ENCODE measurements at regions not wholly inside any gene's neighbourhood (a gene's known extent, or its start where the extent isn't known, plus 50 kb on each side); places are given as distances from the start of the nearest gene placed in this dataset.

DNA sequence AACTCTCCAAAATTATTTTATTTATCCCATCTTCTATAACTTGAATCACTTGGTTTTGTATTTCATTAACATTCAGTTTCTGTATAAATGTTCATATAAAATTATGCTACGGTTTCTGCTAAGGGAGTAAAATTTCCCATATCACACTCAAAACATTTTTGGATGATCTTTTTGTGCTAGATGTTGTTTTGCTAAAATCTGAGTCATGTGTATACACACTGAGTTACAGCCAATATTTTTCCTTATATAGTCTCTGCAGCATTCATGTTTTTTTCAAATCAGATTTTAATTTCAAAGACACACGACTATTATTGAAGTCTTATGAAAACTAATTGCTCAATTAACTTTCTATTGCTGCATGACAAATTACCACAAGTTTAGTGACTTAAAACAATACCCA, 54.3 kb upstream of the SLC2A12 start:
- no peak overlapping the region for H3K27ac ChIP-seq (ENCODE audit: low read depth, low read length)
- TF ChIP-seq CTCF (IDR thresholded peaks at IDR 0.05; ENCODE audit: insufficient read depth, low read length, poor library complexity, severe bottlenecking) = no peak
- TF ChIP-seq EZH2phosphoT487 (conservative IDR thresholded peaks at IDR 0.05; ENCODE audit: low read length) = no peak

DNA sequence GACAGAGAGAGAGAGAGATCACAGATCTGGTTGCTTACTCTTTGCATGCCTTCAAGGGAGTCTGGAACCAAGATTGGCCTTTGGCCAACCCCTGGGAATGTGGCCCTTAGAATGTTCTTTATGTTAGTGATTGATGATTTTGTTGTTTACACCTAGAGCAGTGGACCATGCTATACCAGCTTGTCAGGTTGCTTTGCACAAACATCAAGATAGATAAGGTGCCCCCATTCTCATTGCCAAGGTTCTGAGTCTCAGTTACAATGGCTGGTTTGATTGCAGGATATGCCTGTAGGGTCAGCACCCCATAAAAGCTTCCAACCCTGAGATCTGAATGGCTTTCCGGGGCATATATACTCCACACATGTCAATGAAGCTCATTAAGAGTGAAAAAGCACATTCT, 53.5 kb upstream of the SLC2A12 start:
- H3K4me2 ChIP-seq (ENCODE audit: low read depth, low read length, poor library complexity, severe bottlenecking) = no peak overlapping the region
- TF ChIP-seq CTCF (IDR thresholded peaks at IDR 0.05; ENCODE audit: insufficient read depth, low read length, poor library complexity, severe bottlenecking) = no peak
- no peak for TF ChIP-seq EZH2phosphoT487 (conservative IDR thresholded peaks at IDR 0.05; ENCODE audit: low read length)
- H3K4me3 ChIP-seq (ENCODE audit: insufficient read depth, low read length, poor library complexity, severe bottlenecking) = no peak overlapping the region
- H3K79me2 ChIP-seq (ENCODE audit: insufficient read depth, low read length) = no peaks in the 10 kb centered on the region
- H4K20me1 ChIP-seq (ENCODE audit: low read depth, low read length) = no peaks in the 10 kb centered on the region
- H3F3A ChIP-seq (ENCODE audit: insufficient read depth) = no peaks in the 10 kb centered on the region
- no peaks in the 10 kb centered on the region for H3K9me3 ChIP-seq (ENCODE audit: insufficient read depth, low read length)
- H2AFZ ChIP-seq (ENCODE audit: low read depth, low read length, severe bottlenecking) = no peak overlapping the region
- no peak overlapping the region for H3K27ac ChIP-seq (ENCODE audit: low read depth, low read length)
- H3K9ac ChIP-seq (ENCODE audit: low read length) = no peak overlapping the region
- no peaks in the 10 kb centered on the region for H3K27me3 ChIP-seq (ENCODE audit: low read length)
- no peaks in the 10 kb centered on the region for H3K9me2 ChIP-seq (replicated peaks; ENCODE audit: insufficient read depth, low read length)
- no peaks in the 10 kb centered on the region for H3K36me3 ChIP-seq (ENCODE audit: low read length)

More for the DNA sequence above, 54.3 kb upstream of the SLC2A12 start:
- H3K9ac ChIP-seq (ENCODE audit: low read length) = no peak overlapping the region
- H2AFZ ChIP-seq (ENCODE audit: low read depth, low read length, severe bottlenecking) = no peak overlapping the region
- H3K4me3 ChIP-seq (ENCODE audit: insufficient read depth, low read length, poor library complexity, severe bottlenecking) = no peak overlapping the region
- no peaks in the 10 kb centered on the region for H3K9me3 ChIP-seq (ENCODE audit: insufficient read depth, low read length)
- no peaks in the 10 kb centered on the region for H3K27me3 ChIP-seq (ENCODE audit: low read length)
- no peaks in the 10 kb centered on the region for H3K9me2 ChIP-seq (replicated peaks; ENCODE audit: insufficient read depth, low read length)
- no peaks in the 10 kb centered on the region for H3F3A ChIP-seq (ENCODE audit: insufficient read depth)
- H4K20me1 ChIP-seq (ENCODE audit: low read depth, low read length) = no peaks in the 10 kb centered on the region
- H3K79me2 ChIP-seq (ENCODE audit: insufficient read depth, low read length) = no peaks in the 10 kb centered on the region
- no peaks in the 10 kb centered on the region for H3K36me3 ChIP-seq (ENCODE audit: low read length)
- no peak overlapping the region for H3K4me2 ChIP-seq (ENCODE audit: low read depth, low read length, poor library complexity, severe bottlenecking)

DNA sequence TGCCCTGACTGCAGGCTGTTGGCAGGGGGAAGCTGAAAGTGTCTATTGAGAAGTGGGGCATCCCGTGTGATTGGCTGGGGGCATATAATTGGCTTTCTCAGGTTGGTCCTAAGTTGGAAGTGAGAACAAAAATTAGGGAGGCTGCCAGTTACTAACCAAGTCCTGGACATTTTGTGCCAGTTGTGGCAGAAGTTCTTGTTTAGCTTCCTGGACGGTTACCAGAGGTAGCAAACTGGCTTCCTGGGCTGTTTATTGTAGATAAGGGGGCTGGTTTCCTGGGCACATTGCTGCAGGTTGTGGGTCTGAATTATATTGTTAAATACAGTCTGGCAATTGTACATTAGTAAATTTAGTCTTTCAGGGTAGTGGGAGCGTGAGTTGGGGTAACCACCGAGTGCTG, 50.6 kb upstream of the SLC2A12 start:
- no peak overlapping the region for H3K27ac ChIP-seq (ENCODE audit: low read depth, low read length)
- H3K9me3 ChIP-seq (ENCODE audit: insufficient read depth, low read length) = no peaks in the 10 kb centered on the region
- no peaks in the 10 kb centered on the region for H3K36me3 ChIP-seq (ENCODE audit: low read length)
- H3K9me2 ChIP-seq (replicated peaks; ENCODE audit: insufficient read depth, low read length) = no peaks in the 10 kb centered on the region
- H3F3A ChIP-seq (ENCODE audit: insufficient read depth) = no peaks in the 10 kb centered on the region
- H3K79me2 ChIP-seq (ENCODE audit: insufficient read depth, low read length) = no peaks in the 10 kb centered on the region
- H2AFZ ChIP-seq (ENCODE audit: low read depth, low read length, severe bottlenecking) = no peak overlapping the region
- no peaks in the 10 kb centered on the region for H4K20me1 ChIP-seq (ENCODE audit: low read depth, low read length)
- TF ChIP-seq CTCF (IDR thresholded peaks at IDR 0.05; ENCODE audit: insufficient read depth, low read length, poor library complexity, severe bottlenecking) (no peak), EZH2phosphoT487 (conservative IDR thresholded peaks at IDR 0.05; ENCODE audit: low read length) (no peak)
- no peak overlapping the region for H3K4me3 ChIP-seq (ENCODE audit: insufficient read depth, low read length, poor library complexity, severe bottlenecking)
- H3K9ac ChIP-seq (ENCODE audit: low read length) = no peak overlapping the region
- H3K4me2 ChIP-seq (ENCODE audit: low read depth, low read length, poor library complexity, severe bottlenecking) = no peak overlapping the region
- H3K27me3 ChIP-seq (ENCODE audit: low read length) = no peaks in the 10 kb centered on the region
